Right lobe of liver (tissue), 4 donors: ENCODE measurements at regions not wholly inside any gene's neighbourhood (a gene's known extent, or its start where the extent isn't known, plus 50 kb on each side); places are given as distances from the start of the nearest gene placed in this dataset.

Source experiments
- POLR2A ChIP-seq: fragments of 450-650 bp; IDR thresholded peaks from one replicate; pipeline ENCODE4 v1.6.1; 2017; ENCODE audit warnings: antibody characterized with exemption, mild to moderate bottlenecking
- TF ChIP-seq, protein P1 (sequence below), 4 donors: fragments of 200-600 bp in 3 of 4; fragments of 450-650 bp in 1 of 4; IDR thresholded peaks; one replicate each; pipeline versions ENCODE4 v1.5.1 to v1.8.0; 2016 to 2022; ENCODE audit warnings: antibody characterized with exemption in 4 of 4, mild to moderate bottlenecking in 2 of 4
- donor health status: DM: no; HTN: no; CAD: no.
- donor health status: DM: no; HTN: no; CAD: no.
- donor health status: DM: no; HTN: yes; CAD: no.

- TF ChIP-seq, protein P1, sequence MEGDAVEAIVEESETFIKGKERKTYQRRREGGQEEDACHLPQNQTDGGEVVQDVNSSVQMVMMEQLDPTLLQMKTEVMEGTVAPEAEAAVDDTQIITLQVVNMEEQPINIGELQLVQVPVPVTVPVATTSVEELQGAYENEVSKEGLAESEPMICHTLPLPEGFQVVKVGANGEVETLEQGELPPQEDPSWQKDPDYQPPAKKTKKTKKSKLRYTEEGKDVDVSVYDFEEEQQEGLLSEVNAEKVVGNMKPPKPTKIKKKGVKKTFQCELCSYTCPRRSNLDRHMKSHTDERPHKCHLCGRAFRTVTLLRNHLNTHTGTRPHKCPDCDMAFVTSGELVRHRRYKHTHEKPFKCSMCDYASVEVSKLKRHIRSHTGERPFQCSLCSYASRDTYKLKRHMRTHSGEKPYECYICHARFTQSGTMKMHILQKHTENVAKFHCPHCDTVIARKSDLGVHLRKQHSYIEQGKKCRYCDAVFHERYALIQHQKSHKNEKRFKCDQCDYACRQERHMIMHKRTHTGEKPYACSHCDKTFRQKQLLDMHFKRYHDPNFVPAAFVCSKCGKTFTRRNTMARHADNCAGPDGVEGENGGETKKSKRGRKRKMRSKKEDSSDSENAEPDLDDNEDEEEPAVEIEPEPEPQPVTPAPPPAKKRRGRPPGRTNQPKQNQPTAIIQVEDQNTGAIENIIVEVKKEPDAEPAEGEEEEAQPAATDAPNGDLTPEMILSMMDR (IDR thresholded peaks at IDR 0.05) = no peak
- no peak for TF ChIP-seq POLR2A
Observed at GRCh38 chr6:4320860-4321259, 185.5 kb upstream of the ECI2 start.
